ENCODE measurements at regions not wholly inside any gene's neighbourhood (a gene's known extent, or its start where the extent isn't known, plus 50 kb on each side); places are given as distances from the start of the nearest gene placed in this dataset.

DNA sequence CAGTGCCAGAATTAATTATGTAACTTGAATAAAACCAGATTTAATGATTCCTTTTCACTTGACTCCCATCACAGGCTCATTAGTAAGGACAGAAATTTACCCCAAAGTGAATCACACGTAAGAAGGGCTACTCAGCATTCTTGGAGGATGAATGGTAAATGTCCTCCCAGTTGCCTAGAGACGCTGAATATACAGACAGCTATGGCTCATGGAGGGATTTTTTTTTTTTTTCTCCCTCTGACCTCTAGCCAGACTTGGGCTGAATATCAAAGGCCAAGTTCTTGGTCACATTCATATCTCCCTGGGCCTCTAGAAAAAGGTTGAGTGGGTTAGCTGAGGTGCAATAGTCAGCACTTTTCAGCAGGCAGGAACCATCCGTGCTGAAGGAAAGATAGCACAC lies 77.5 kb downstream of the PHLDA1 start (continued):
- no peak for TF ChIP-seq FOXK2 (conservative IDR thresholded peaks at IDR 0.05 in 1 of 2, IDR thresholded peaks at IDR 0.05 in 1 of 2; ENCODE audit: low read depth in 2 of 2)
- TF ChIP-seq, protein P1, sequence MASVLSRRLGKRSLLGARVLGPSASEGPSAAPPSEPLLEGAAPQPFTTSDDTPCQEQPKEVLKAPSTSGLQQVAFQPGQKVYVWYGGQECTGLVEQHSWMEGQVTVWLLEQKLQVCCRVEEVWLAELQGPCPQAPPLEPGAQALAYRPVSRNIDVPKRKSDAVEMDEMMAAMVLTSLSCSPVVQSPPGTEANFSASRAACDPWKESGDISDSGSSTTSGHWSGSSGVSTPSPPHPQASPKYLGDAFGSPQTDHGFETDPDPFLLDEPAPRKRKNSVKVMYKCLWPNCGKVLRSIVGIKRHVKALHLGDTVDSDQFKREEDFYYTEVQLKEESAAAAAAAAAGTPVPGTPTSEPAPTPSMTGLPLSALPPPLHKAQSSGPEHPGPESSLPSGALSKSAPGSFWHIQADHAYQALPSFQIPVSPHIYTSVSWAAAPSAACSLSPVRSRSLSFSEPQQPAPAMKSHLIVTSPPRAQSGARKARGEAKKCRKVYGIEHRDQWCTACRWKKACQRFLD (CRISPR knock-in tag; IDR thresholded peaks at IDR 0.05) = no peak
- no peak for TF ChIP-seq CHD2 (IDR thresholded peaks at IDR 0.05; ENCODE audit: low read depth, low read length)
- no peak for TF ChIP-seq RBM17 (IDR thresholded peaks at IDR 0.05; ENCODE audit: borderline replicate concordance, low read depth, low read length)
- peak; percentile 93 for TF ChIP-seq MAFG (tag; conservative IDR thresholded peaks at IDR 0.05)
- TF ChIP-seq, protein P2, sequence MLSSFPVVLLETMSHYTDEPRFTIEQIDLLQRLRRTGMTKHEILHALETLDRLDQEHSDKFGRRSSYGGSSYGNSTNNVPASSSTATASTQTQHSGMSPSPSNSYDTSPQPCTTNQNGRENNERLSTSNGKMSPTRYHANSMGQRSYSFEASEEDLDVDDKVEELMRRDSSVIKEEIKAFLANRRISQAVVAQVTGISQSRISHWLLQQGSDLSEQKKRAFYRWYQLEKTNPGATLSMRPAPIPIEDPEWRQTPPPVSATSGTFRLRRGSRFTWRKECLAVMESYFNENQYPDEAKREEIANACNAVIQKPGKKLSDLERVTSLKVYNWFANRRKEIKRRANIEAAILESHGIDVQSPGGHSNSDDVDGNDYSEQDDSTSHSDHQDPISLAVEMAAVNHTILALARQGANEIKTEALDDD (IDR thresholded peaks at IDR 0.05) = peak; percentile 19; the same call in 1 of the 2 replicates
- TF ChIP-seq, protein P3, sequence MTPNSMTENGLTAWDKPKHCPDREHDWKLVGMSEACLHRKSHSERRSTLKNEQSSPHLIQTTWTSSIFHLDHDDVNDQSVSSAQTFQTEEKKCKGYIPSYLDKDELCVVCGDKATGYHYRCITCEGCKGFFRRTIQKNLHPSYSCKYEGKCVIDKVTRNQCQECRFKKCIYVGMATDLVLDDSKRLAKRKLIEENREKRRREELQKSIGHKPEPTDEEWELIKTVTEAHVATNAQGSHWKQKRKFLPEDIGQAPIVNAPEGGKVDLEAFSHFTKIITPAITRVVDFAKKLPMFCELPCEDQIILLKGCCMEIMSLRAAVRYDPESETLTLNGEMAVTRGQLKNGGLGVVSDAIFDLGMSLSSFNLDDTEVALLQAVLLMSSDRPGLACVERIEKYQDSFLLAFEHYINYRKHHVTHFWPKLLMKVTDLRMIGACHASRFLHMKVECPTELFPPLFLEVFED (CRISPR knock-in tag; conservative IDR thresholded peaks at IDR 0.05) = no peak
- TF ChIP-seq, protein P4, sequence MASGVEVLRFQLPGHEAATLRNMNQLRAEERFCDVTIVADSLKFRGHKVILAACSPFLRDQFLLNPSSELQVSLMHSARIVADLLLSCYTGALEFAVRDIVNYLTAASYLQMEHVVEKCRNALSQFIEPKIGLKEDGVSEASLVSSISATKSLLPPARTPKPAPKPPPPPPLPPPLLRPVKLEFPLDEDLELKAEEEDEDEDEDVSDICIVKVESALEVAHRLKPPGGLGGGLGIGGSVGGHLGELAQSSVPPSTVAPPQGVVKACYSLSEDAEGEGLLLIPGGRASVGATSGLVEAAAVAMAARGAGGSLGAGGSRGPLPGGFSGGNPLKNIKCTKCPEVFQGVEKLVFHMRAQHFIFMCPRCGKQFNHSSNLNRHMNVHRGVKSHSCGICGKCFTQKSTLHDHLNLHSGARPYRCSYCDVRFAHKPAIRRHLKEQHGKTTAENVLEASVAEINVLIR (CRISPR knock-in tag; IDR thresholded peaks at IDR 0.05) = no peak
- no peak for TF ChIP-seq ZC3H11A (IDR thresholded peaks at IDR 0.05; ENCODE audit: low read depth, low read length)
- TF ChIP-seq ZFP30 (CRISPR knock-in tag; IDR thresholded peaks at IDR 0.05; ENCODE audit: borderline replicate concordance) = no peak
- TF ChIP-seq ZZZ3 (IDR thresholded peaks at IDR 0.05) = no peak
- TF ChIP-seq ZNF778 (CRISPR knock-in tag; IDR thresholded peaks at IDR 0.05) = no peak
- TF ChIP-seq MTF1 (CRISPR knock-in tag; IDR thresholded peaks at IDR 0.05; ENCODE audit: borderline replicate concordance) = no peak
- TF ChIP-seq, protein P5, sequence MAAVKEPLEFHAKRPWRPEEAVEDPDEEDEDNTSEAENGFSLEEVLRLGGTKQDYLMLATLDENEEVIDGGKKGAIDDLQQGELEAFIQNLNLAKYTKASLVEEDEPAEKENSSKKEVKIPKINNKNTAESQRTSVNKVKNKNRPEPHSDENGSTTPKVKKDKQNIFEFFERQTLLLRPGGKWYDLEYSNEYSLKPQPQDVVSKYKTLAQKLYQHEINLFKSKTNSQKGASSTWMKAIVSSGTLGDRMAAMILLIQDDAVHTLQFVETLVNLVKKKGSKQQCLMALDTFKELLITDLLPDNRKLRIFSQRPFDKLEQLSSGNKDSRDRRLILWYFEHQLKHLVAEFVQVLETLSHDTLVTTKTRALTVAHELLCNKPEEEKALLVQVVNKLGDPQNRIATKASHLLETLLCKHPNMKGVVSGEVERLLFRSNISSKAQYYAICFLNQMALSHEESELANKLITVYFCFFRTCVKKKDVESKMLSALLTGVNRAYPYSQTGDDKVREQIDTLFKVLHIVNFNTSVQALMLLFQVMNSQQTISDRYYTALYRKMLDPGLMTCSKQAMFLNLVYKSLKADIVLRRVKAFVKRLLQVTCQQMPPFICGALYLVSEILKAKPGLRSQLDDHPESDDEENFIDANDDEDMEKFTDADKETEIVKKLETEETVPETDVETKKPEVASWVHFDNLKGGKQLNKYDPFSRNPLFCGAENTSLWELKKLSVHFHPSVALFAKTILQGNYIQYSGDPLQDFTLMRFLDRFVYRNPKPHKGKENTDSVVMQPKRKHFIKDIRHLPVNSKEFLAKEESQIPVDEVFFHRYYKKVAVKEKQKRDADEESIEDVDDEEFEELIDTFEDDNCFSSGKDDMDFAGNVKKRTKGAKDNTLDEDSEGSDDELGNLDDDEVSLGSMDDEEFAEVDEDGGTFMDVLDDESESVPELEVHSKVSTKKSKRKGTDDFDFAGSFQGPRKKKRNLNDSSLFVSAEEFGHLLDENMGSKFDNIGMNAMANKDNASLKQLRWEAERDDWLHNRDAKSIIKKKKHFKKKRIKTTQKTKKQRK (IDR thresholded peaks at IDR 0.05; ENCODE audit: borderline replicate concordance, low read depth, low read length) = no peak
- TF ChIP-seq SP2 (IDR thresholded peaks at IDR 0.05; ENCODE audit: extremely low read depth, low read depth, low read length, poor library complexity, severe bottlenecking) = no peak
- TF ChIP-seq ZNF134 (CRISPR knock-in tag; conservative IDR thresholded peaks at IDR 0.05) = no peak
- TF ChIP-seq, protein P6, sequence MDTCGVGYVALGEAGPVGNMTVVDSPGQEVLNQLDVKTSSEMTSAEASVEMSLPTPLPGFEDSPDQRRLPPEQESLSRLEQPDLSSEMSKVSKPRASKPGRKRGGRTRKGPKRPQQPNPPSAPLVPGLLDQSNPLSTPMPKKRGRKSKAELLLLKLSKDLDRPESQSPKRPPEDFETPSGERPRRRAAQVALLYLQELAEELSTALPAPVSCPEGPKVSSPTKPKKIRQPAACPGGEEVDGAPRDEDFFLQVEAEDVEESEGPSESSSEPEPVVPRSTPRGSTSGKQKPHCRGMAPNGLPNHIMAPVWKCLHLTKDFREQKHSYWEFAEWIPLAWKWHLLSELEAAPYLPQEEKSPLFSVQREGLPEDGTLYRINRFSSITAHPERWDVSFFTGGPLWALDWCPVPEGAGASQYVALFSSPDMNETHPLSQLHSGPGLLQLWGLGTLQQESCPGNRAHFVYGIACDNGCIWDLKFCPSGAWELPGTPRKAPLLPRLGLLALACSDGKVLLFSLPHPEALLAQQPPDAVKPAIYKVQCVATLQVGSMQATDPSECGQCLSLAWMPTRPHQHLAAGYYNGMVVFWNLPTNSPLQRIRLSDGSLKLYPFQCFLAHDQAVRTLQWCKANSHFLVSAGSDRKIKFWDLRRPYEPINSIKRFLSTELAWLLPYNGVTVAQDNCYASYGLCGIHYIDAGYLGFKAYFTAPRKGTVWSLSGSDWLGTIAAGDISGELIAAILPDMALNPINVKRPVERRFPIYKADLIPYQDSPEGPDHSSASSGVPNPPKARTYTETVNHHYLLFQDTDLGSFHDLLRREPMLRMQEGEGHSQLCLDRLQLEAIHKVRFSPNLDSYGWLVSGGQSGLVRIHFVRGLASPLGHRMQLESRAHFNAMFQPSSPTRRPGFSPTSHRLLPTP (IDR thresholded peaks at IDR 0.05; ENCODE audit: borderline replicate concordance, extremely low read depth, insufficient read length) = no peak
